HG02678 (cell line): ENCODE measurements at regions not wholly inside any gene's neighbourhood (a gene's known extent, or its start where the extent isn't known, plus 50 kb on each side); places are given as distances from the start of the nearest gene placed in this dataset.

Source experiments
- ATAC-seq: cut with Tn5 transposase; IDR thresholded peaks from one replicate; pipeline ENCODE4 v1.9.1; 2021; ENCODE audit warnings: mild to moderate bottlenecking, moderate library complexity; ENCODE audit not compliant: unreplicated experiment

GRCh38 chr11:127919206-127920000 lies 668.0 kb downstream of the ETS1 start:
- no peak for ATAC-seq

DNA sequence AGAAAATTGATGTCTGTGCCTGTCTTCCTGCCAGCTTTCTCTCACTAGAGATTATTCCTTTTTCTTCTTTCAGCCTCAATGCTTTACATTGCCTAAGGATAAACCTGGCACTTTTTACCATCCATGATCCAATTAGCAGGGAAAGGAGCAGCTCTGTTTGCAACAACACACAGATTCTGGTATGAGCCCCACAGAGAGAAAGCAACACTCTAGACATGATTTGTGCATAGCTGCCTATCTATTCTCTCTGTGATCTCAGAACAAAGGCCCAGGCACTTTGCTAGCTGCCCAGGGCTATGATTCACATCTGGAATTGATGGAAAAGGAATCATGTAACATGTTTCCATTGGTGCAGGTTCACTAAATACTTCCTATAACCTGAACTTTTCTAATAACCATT lies 685.0 kb downstream of the ETS1 start:
- no peak for ATAC-seq

GRCh38 chr11:127898422-127899365 lies 688.7 kb downstream of the ETS1 start:
- no peak for ATAC-seq

DNA sequence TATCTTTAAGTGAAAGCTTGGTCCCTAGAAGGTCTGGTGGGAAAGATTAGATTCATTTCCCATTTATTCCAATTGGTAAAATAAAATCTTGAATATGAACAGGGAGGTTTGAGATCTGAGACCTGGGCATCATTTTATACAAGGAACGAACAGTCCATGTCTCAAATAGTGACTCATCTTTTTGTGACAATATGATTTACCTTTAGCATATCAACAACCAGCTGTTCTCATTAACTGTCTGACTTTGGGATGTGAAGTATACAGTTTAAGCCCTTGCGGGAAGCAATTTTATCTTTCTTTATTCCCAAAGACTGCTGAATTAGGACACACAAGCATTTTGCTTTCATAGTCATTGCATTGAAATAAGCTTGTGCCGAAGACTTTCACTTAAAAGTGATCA lies 691.6 kb downstream of the ETS1 start:
- no peak for ATAC-seq

GRCh38 chr11:127894316-127894715 lies 693.0 kb downstream of the ETS1 start:
- no peak for ATAC-seq

- no peak for ATAC-seq
These were observed 697.2 kb downstream of the ETS1 start for GRCh38 chr11:127890030-127890615.

DNA sequence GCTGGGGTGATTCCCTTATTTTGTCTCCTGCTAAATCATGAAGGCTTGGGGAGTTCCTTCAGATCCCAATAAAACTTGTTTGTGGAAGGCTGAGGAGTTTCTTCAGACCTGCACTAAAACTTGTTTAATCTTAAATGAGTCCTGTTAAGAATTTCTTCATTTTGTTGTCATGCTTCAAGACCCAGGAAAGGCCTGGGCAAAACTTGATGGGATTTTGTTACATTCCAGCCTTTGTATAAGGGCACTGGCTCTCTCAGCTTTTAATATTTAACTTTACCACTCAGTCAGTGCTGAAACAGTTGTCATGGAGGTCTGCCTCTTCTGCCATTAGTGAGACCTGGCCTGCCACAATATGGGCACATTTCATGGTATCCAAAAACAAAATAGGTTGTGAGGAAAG lies 699.0 kb downstream of the ETS1 start:
- ATAC-seq: no peak

DNA sequence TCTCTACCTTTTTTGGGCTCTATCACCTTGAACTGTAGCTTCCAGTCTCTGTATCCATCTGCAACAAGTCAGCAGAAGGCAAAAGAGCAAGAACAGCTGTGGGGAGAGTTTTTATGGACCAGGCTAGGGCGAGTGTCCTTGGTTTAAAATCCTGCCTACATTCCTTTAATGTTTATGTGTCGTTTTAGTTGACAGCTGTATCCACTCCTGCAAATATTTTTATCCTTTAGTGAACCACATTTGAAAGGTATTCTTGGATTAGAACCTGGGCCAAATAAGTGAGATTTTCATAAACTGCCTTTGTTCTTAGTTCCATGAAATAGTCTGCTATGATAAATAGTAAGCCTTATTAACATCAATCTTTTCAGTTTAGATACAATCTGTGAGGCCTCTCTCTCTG lies 712.2 kb downstream of the ETS1 start:
- no peak for ATAC-seq

DNA sequence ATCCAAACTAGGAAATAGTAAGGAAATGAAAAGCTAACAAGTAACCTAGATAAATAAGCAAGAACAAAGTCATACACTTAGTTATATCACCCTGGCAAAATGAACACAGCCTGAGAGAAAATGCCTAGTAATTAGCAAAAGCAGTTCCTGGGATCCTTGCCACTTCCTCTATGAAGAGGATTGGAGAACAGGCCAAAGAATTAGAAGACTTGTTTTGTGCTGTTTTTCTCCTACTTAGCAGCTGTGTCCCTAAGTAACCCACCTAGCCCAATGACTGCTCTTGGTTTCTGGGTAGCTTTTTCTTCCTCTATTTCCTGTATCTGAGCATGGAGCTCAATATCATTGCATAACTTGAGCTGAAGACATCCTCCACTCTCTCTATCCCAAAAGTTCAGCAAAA lies 713.9 kb downstream of the ETS1 start:
- ATAC-seq: no peak

GRCh38 chr11:127866109-127866508 lies 721.2 kb downstream of the ETS1 start:
- no peak for ATAC-seq

GRCh38 chr11:127864861-127865260 lies 722.5 kb downstream of the ETS1 start:
- no peak for ATAC-seq

- no peak for ATAC-seq
These were observed 725.0 kb downstream of the ETS1 start for GRCh38 chr11:127862406-127862805.

DNA sequence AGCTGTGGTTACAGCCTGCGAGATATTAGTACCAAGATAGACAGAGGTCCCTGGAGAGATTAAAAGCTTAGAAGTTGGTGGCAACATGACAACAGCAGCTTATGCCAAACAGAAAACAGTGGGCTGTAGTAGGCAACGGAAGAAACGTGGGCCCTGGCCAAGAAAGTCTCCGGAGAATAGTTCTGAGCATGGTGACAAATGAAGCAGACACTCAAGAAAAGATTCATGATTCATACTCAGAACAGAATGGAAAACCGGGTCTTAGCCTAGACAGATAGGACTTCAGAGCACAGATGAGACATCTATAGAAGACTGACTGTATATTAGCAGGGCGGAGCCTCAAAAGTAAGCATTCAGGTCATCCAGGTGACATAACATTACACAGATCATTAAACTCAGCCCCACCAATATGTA lies 727.4 kb downstream of the ETS1 start:
- no peak for ATAC-seq

DNA sequence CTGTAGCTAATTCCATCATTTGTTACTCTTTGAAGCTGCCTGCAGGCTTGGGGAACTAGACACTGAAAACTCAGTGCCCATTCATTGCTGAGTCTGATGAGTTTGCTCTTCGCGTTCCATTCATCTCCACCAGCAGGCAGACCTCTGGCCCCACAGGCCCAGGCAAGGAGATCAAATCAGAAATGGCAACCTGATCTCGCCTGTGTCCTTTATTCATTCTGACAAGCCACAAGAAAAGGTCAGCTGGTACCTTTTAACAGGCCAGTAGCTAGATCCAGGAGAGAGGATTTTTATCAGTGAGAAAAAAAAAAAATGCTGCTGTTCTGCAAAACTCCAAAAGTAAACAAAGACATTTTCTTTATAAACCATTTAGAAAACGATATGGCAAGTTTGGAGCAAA lies 742.5 kb downstream of the ETS1 start:
- ATAC-seq: no peak

GRCh38 chr11:127843483-127844396 lies 743.6 kb downstream of the ETS1 start:
- peak; percentile 66 for ATAC-seq

DNA sequence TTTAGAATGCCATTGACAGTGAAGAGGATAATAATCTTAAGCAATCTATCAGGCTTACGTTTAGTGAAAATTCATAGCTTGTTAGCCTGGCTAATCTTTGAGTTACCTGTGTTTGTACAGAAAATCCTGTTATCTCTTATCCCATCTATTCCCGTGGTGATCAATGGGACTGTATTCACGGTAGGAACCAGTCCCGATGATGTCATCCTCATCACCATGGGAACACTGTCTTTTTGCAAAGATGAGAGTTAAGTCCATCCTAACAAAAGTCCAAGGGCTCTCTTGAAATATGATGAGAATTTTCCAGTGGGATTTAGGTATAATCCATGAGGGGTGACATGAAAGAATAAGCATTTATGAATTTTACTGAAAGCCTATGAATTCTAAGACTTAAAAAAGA lies 762.2 kb downstream of the ETS1 start:
- no peak for ATAC-seq

DNA sequence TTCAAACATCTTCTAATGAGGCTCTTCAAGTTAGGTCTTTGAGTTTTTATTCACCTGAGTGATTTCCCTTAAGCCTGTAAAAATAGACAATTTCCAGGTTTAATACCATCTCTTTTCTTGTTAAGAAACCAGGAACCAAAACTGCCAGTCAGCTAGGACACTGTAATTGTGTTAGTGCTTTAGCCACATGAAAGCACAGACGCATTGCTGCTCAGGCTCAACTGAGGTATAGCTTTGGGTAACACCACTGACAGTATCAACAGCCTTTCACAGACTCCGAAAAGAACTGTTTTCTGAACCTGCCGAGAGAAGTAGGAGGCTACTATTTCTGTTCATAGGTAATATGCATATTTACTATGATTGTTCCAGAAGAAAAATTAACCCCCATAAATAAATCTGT lies 768.7 kb downstream of the ETS1 start:
- no peak for ATAC-seq

GRCh38 chr11:127816962-127817361 lies 770.4 kb downstream of the ETS1 start:
- ATAC-seq: no peak

DNA sequence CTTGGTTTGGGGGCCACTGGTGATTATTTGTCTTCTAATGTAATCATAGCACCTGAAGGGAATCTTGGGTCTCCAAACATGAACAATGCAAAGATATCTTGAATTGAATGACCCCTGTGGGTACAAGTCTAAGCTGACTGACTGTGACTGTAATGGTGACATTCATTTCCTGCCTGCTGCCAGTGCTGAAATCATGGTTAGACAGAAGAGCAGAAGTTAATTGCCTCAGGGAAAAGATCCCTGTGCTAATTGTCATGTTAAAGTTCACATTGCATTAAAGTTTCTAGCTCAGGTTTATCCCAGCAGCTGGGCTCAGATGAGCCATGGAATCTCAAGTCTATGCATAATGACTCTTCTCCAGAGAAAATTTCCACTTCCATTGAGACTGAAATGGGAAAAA lies 772.0 kb downstream of the ETS1 start:
- no peak for ATAC-seq

DNA sequence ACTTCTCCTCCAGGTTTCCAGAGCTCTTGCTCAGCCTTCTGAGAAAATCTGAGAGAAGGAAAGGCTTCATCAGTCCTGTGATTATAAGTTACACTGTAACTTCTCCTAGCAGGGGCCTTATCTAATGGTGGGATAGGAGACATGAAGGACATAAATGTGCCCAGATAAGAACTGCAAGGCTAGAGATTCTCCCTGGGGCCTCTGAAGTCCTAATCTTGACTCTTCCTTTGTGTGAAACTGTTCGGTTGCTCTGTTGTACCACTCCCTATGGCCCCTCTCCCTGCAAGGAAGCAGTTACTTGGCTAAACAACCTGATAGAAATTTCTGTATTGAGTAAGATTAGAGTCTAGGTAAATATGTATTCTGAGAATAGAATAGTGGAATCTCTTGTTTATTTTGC lies 780.9 kb downstream of the ETS1 start:
- no peak for ATAC-seq

DNA sequence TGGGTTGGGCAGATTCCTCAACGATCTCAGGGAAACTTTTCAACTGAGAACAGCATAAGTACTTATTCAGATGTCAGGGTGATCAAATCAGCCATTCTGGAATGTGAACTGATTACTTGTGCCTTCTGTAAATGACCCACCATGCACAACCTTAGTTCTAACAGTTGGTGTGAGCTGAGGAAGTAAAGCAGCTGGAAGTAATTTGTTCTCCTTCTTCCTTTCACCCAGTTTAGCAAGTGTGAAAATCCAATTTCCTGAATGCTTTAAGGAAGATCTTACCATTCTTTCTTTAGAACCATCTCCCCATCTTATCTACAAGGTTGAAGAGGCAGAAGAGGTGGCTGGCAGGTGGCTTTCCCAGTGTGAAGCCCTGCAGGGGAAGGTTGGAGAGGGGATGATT lies 781.6 kb downstream of the ETS1 start:
- ATAC-seq: no peak
